Panc1 (cell line): ENCODE measurements at regions not wholly inside any gene's neighbourhood (a gene's known extent, or its start where the extent isn't known, plus 50 kb on each side); places are given as distances from the start of the nearest gene placed in this dataset.
A peak's percentile ranks its signal among the peaks of the same experiment; 100 is the strongest.

Experiments used
- ATAC-seq: fragments of 200-7000 bp; cut with Tn5 transposase; 2 replicates; pipeline ENCODE4 v1.9.1; 2020; ENCODE audit warnings: mild to moderate bottlenecking, moderate library complexity
- BruUV-seq: library from RNA; stranded (reverse); fragments of 400-500 nt; replicated peaks from 2 replicates; lab custom pipeline; 2021; lab: Mats Ljungman, UMichigan
- CTCF ChIA-PET: fragments of 300-600 bp; sonication (Branson Sonifier 250); formaldehyde crosslinking; loops from one replicate; lab custom pipeline; 2022; ENCODE audit warnings: antibody characterized with exemption; lab: Charles Lee
- POLR2A ChIA-PET: fragments of 300-600 bp; sonication (Branson Sonifier 250); formaldehyde crosslinking; loops from one replicate; lab custom pipeline; 2022; ENCODE audit warnings: antibody characterized with exemption; lab: Charles Lee
- DNase-seq: peaks from one replicate; pipeline ENCODE4 v3.0.0-alpha.2; 2010; ENCODE audit warnings: low read depth, low spot score
- H3K27ac ChIP-seq: 2 replicates; pipeline ENCODE4 v1.5.1; 2011; ENCODE audit warnings: mild to moderate bottlenecking, low read length, inconsistent platforms
- H3K27me3 ChIP-seq: fragments of 200-500 bp; sonication (Bioruptor generic); 2 replicates; pipeline ENCODE4 v1.6.0; 2014; ENCODE audit warnings: low read length, inconsistent platforms; ENCODE audit not compliant: control insufficient read depth, insufficient read depth
- H3K36me3 ChIP-seq: fragments of 200-500 bp; sonication (Bioruptor generic); 2 replicates; pipeline ENCODE4 v1.5.1; 2014; ENCODE audit warnings: inconsistent platforms, mild to moderate bottlenecking, low read length, moderate library complexity; ENCODE audit not compliant: control insufficient read depth, insufficient read depth
- H3K4me1 ChIP-seq: 2 replicates; pipeline ENCODE4 v1.5.1; 2011; ENCODE audit warnings: inconsistent platforms, mild to moderate bottlenecking, low read length, moderate library complexity; ENCODE audit not compliant: control insufficient read depth, insufficient read depth
- H3K4me3 ChIP-seq, 2 experiments: 2 replicates each; pipeline ENCODE4 v1.5.1; 2011 to 2012; ENCODE audit warnings: low read depth in 2 of 2, low read length in 2 of 2, mild to moderate bottlenecking in 2 of 2, inconsistent platforms in 1 of 2, moderate library complexity in 1 of 2
- H3K9me3 ChIP-seq: fragments of 200-500 bp; sonication (Bioruptor generic); 2 replicates; pipeline ENCODE4 v1.5.1; 2014; ENCODE audit warnings: low read depth, mild to moderate bottlenecking, inconsistent platforms, low read length, moderate library complexity; ENCODE audit not compliant: control insufficient read depth, insufficient read depth
- CTCF ChIP-seq: fragments of 450-650 bp; IDR thresholded peaks from 2 replicates; pipeline ENCODE4 v1.5.1; 2017; ENCODE audit warnings: mild to moderate bottlenecking
- POLR2AphosphoS5 ChIP-seq: IDR thresholded peaks from 2 replicates; pipeline ENCODE4 v1.6.1; 2012; ENCODE audit warnings: mild to moderate bottlenecking, low read depth, low read length, moderate library complexity
- REST ChIP-seq, 2 experiments: IDR thresholded peaks; 2 replicates each; pipeline ENCODE4 v1.6.1; 2011 to 2012; ENCODE audit warnings: low read depth in 2 of 2, control low read depth in 1 of 2, low read length in 1 of 2, mild to moderate bottlenecking in 1 of 2, moderate library complexity in 1 of 2; ENCODE audit not compliant: insufficient read depth in 1 of 2
- SIN3A ChIP-seq: IDR thresholded peaks from 2 replicates; pipeline ENCODE4 v1.6.1; 2012; ENCODE audit warnings: low read depth, mild to moderate bottlenecking, low read length, moderate library complexity, borderline replicate concordance; ENCODE audit not compliant: insufficient read depth
- TCF7L2 ChIP-seq: IDR thresholded peaks from 2 replicates; pipeline ENCODE4 v1.6.1; 2011; ENCODE audit warnings: mild to moderate bottlenecking, low read depth, low read length, inconsistent platforms
- in situ Hi-C: cut with HindIII; loops from 2 replicates; pipeline ENCODE4 v1.10.0; 2016; ENCODE audit warnings: low sequenced_read_pairs, low pct_unique_long_range_greater_than_20kb
- intact Hi-C: fragments of 100-400 bp; cut with micrococcal nuclease; formaldehyde crosslinking; loops from one replicate; pipeline ENCODE4 v1.10.0; 2022; ENCODE audit not compliant: unreplicated experiment

GRCh38 chr5:123806644-123807043 lies 294.7 kb downstream of the CSNK1G3 start:
- TF ChIP-seq POLR2AphosphoS5, result no peak
- no peak for TF ChIP-seq CTCF
- TF ChIP-seq SIN3A, result no peak
- no peak for TF ChIP-seq REST (IDR thresholded peaks at IDR 0.05; ENCODE audit: insufficient read depth in 1 of 2, low read depth in 2 of 2, low read length in 1 of 2)
- no peak for TF ChIP-seq TCF7L2
- intact Hi-C loops, result no loop called here
- no peak for DNase-seq
- no peaks in the 10 kb centered on the region for H3K27me3 ChIP-seq
- H3K27ac ChIP-seq, result peak overlapping the region; percentile 99
- H3K4me3 ChIP-seq, result no peak overlapping the region
- ATAC-seq, result no peak
- CTCF ChIA-PET, result no interaction called here
- in situ Hi-C loops, result no loop called here
- H3K4me1 ChIP-seq, result peaks cover 48% of the 10 kb centered on the region
- POLR2A ChIA-PET, result no interaction called here
- peaks cover 4% of the 10 kb centered on the region; the same call in 1 of the 2 replicates for H3K9me3 ChIP-seq
- no TSS peak for BruUV-seq
- no peaks in the 10 kb centered on the region for H3K36me3 ChIP-seq

- Histone ChIP-seq H3K36me3 (no peaks in the 10 kb centered on the region), H3K4me3 (no peak overlapping the region), H3K27ac (peak overlapping the region; percentile 99; the same call in 1 of the 2 replicates), H3K4me1 (peaks cover 39% of the 10 kb centered on the region), H3K27me3 (no peaks in the 10 kb centered on the region), H3K9me3 (peaks cover 4% of the 10 kb centered on the region; the same call in 1 of the 2 replicates)
- in situ Hi-C loops (no loop called here), intact Hi-C loops (no loop called here)
- DNase-seq (no peak), ATAC-seq (no peak)
- TF ChIP-seq SIN3A, result no peak
- no peak for TF ChIP-seq POLR2AphosphoS5
- TF ChIP-seq TCF7L2, result no peak
- no peak for TF ChIP-seq CTCF
- no peak for TF ChIP-seq REST (IDR thresholded peaks at IDR 0.05; ENCODE audit: insufficient read depth in 1 of 2, low read depth in 2 of 2, low read length in 1 of 2)
- BruUV-seq, result no TSS peak
- ChIA-PET CTCF (no interaction called here), POLR2A (no interaction called here)
Observed at GRCh38 chr5:123805300-123805699, 293.3 kb downstream of the CSNK1G3 start.
